K562 (cell line): ENCODE measurements at regions not wholly inside any gene's neighbourhood (a gene's known extent, or its start where the extent isn't known, plus 50 kb on each side); places are given as distances from the start of the nearest gene placed in this dataset.

Source experiments
- ATAC-seq: fragments of 200-7000 bp; cut with Tn5 transposase; 3 replicates; pipeline ENCODE4 v1.9.1; 2020; ENCODE audit warnings: moderate library complexity
- BruUV-seq: library from RNA; stranded (reverse); fragments of 400-500 nt; replicated peaks from 2 replicates; lab custom pipeline; 2021; lab: Mats Ljungman, UMichigan
- CTCF ChIA-PET: fragments of 300-600 bp; formaldehyde crosslinking; extraction: SDS; loops from one replicate; lab custom pipeline; 2021; ENCODE audit warnings: low intra/inter-chr PET ratio; lab: Yijun Ruan, JAX
- POLR2A ChIA-PET: fragments of 300-600, 350-650 bp; sonication (Branson Sonifier 250); formaldehyde crosslinking; extraction: SDS; loops from one replicate; lab custom pipeline; 2021; ENCODE audit warnings: antibody characterized with exemption, inconsistent platforms; lab: Yijun Ruan, JAX
- DNase-seq, 4 experiments: peaks; one replicate each; pipeline versions ENCODE4 v3.0.0 to v3.0.0-alpha.2; 2011 to 2018; ENCODE audit warnings: low spot score in 3 of 4, mixed read lengths in 3 of 4; ENCODE audit errors: extremely low read depth in 1 of 4
- FAIRE-seq: peaks from 2 replicates; lab custom pipeline; 2011; peaks lifted over from hg19 to GRCh38; lab: Jason Lieb, UNC
- H2AFZ ChIP-seq: 2 replicates; pipeline ENCODE4 v1.6.0; 2011; ENCODE audit warnings: low read depth, low read length, control low read depth, inconsistent platforms
- H3K27ac ChIP-seq: fragments of 200-600 bp; 3 replicates; pipeline ENCODE4 v1.8.0; 2011; ENCODE audit warnings: low read depth, mild to moderate bottlenecking, control low read depth, inconsistent platforms, low read length, moderate library complexity, mixed read lengths; ENCODE audit errors: extremely low read depth
- H3K27me3 ChIP-seq, 2 experiments: fragments of 300-600 bp in 1 of 2; 2 replicates in 1 of 2; 3 replicates in 1 of 2; pipeline versions ENCODE4 v1.6.0 to v1.8.0; 2011; ENCODE audit warnings: inconsistent platforms in 2 of 2, low read length in 2 of 2, mild to moderate bottlenecking in 1 of 2, mixed read lengths in 1 of 2, moderate library complexity in 1 of 2; ENCODE audit not compliant: control insufficient read depth in 2 of 2, insufficient read depth in 2 of 2
- H3K36me3 ChIP-seq: fragments of 300-600 bp; 3 replicates; pipeline ENCODE4 v1.8.0; 2011; ENCODE audit warnings: mild to moderate bottlenecking, low read length, inconsistent platforms; ENCODE audit not compliant: control insufficient read depth, insufficient read depth
- H3K4me1 ChIP-seq, 2 experiments: fragments of 200-600 bp in 1 of 2; replicated peaks in 1 of 2; 2 replicates in 1 of 2; 3 replicates in 1 of 2; pipeline versions ENCODE4 v1.5.1 to v1.8.0; 2011; ENCODE audit warnings: inconsistent platforms in 2 of 2, low read length in 2 of 2, mild to moderate bottlenecking in 1 of 2, mixed read lengths in 1 of 2, moderate library complexity in 1 of 2; ENCODE audit not compliant: control insufficient read depth in 2 of 2, insufficient read depth in 2 of 2
- H3K4me2 ChIP-seq: 2 replicates; pipeline ENCODE4 v1.6.1; 2011; ENCODE audit warnings: low read length, control low read depth, inconsistent platforms, mixed read lengths; ENCODE audit not compliant: insufficient read depth
- H3K4me3 ChIP-seq: fragments of 200-600 bp; sonication (generic), shearing (Covaris generic); 2 replicates; pipeline ENCODE4 v1.5.1; 2016; ENCODE audit warnings: control low read depth, inconsistent platforms
- H3K79me2 ChIP-seq: fragments of 200-600 bp; 3 replicates; pipeline ENCODE4 v1.8.0; 2011; ENCODE audit warnings: low read length, inconsistent platforms; ENCODE audit not compliant: control insufficient read depth, insufficient read depth
- H3K9ac ChIP-seq, 2 experiments: 2 replicates each; pipeline versions ENCODE4 v1.6.0 to v1.6.1; 2011; ENCODE audit warnings: low read depth in 2 of 2, low read length in 2 of 2, control low read depth in 1 of 2, inconsistent platforms in 1 of 2, mild to moderate bottlenecking in 1 of 2, mixed read lengths in 1 of 2; ENCODE audit not compliant: insufficient read depth in 1 of 2
- H3K9me1 ChIP-seq: one replicate; pipeline ENCODE4 v1.6.0; 2011; ENCODE audit warnings: inconsistent platforms, mild to moderate bottlenecking, low read length, moderate library complexity; ENCODE audit not compliant: control insufficient read depth, insufficient read depth
- H3K9me3 ChIP-seq: replicated peaks from 2 replicates; pipeline ENCODE4 v1.5.1; 2011; ENCODE audit warnings: low read depth, low read length, inconsistent platforms; ENCODE audit not compliant: control insufficient read depth, insufficient read depth
- H4K20me1 ChIP-seq: replicated peaks from 2 replicates; pipeline ENCODE4 v1.6.1; 2011; ENCODE audit warnings: low read length, inconsistent platforms, mixed read lengths; ENCODE audit not compliant: control insufficient read depth, insufficient read depth
- MCM2 ChIP-seq: fragments of 450-650 bp; IDR thresholded peaks from 2 replicates; pipeline ENCODE4 v1.6.1; 2017; ENCODE audit warnings: low read depth, mild to moderate bottlenecking
- MCM5 ChIP-seq: fragments of 450-650 bp; IDR thresholded peaks from 2 replicates; pipeline ENCODE4 v1.6.1; 2016; ENCODE audit warnings: low read depth
- NFE2L1 ChIP-seq: fragments of 450-650 bp; IDR thresholded peaks from 2 replicates; pipeline ENCODE4 v1.6.1; 2016; ENCODE audit warnings: missing genetic modification characterization, low read depth, mild to moderate bottlenecking, missing compliant biosample characterization, moderate library complexity, borderline replicate concordance
- RBM25 ChIP-seq: fragments of 200-400 bp; formaldehyde crosslinking; IDR thresholded peaks from 2 replicates; pipeline ENCODE4 v1.6.1; 2018; ENCODE audit warnings: low read length, low read depth, moderate library complexity; ENCODE audit not compliant: severe bottlenecking
- YY1 ChIP-seq, 3 experiments: IDR thresholded peaks; 2 replicates each; pipeline ENCODE4 v1.6.1; 2011; ENCODE audit warnings: low read length in 2 of 3, mild to moderate bottlenecking in 2 of 3, moderate library complexity in 2 of 3, borderline replicate concordance in 1 of 3, control low read depth in 1 of 3, low read depth in 1 of 3; ENCODE audit not compliant: insufficient read depth in 3 of 3, insufficient replicate concordance in 2 of 3, control insufficient read depth in 1 of 3, insufficient read length in 1 of 3; ENCODE audit errors: extremely low read depth in 1 of 3
- ZBTB1 ChIP-seq: sonication (generic); formaldehyde crosslinking; IDR thresholded peaks from 2 replicates; pipeline ENCODE4 v1.8.1; 2023; ENCODE audit warnings: missing genetic modification reagents, low read depth, mild to moderate bottlenecking, borderline replicate concordance
- ZNF140 ChIP-seq: fragments of 250-450 bp; sonication (Bioruptor Pico); IDR thresholded peaks from 2 replicates; pipeline ENCODE4 v1.8.0; 2021; ENCODE audit warnings: moderate library complexity, mild to moderate bottlenecking, inconsistent platforms
- ZNF444 ChIP-seq: fragments of 250-450 bp; sonication (Bioruptor Pico); IDR thresholded peaks from 2 replicates; pipeline ENCODE4 v1.4.0; 2020; ENCODE audit warnings: mild to moderate bottlenecking, moderate library complexity
- ZNF79 ChIP-seq: fragments of 250-450 bp; sonication (Bioruptor Pico); IDR thresholded peaks from 2 replicates; pipeline ENCODE4 v1.4.0; 2020; ENCODE audit warnings: low read depth, mild to moderate bottlenecking, moderate library complexity
- WGBS: fragments of 100-300 bp; shearing (Covaris generic); methylation state at CpG from one replicate; pipeline ENCODE4 v1.1.6; 2016; ENCODE audit warnings: low coverage, mixed read lengths; ENCODE audit not compliant: insufficient coverage; ENCODE audit errors: missing lambda C conversion rate; 5-methylcytosine and 5-hydroxymethylcytosine counted together
- in situ Hi-C: fragments of 300-500 bp; cut with MboI; formaldehyde crosslinking; loops from 4 replicates; pipeline ENCODE4 v1.15.0; 2018; ENCODE audit warnings: inconsistent platforms, mixed read lengths
- intact Hi-C: fragments of 100-400 bp; cut with micrococcal nuclease; formaldehyde crosslinking; loops from 2 replicates; pipeline ENCODE4 v1.14.2; 2022
- TF ChIP-seq, protein P1 (sequence below): fragments of 450-650 bp; formaldehyde crosslinking; conservative IDR thresholded peaks from 2 replicates; pipeline ENCODE4 v1.4.0; 2022; ENCODE audit warnings: mild to moderate bottlenecking, missing genetic modification characterization
- TF ChIP-seq, protein P2 (sequence below), 2 experiments: fragments of 250-450 bp in 1 of 2; fragments of 450-650 bp in 1 of 2; sonication (Bioruptor Pico) in 1 of 2; IDR thresholded peaks; 2 replicates each; pipeline versions ENCODE4 v1.6.1 to v1.8.0; 2016 to 2021; ENCODE audit warnings: mild to moderate bottlenecking in 2 of 2, moderate library complexity in 2 of 2, missing compliant biosample characterization in 1 of 2, missing genetic modification characterization in 1 of 2

DNA sequence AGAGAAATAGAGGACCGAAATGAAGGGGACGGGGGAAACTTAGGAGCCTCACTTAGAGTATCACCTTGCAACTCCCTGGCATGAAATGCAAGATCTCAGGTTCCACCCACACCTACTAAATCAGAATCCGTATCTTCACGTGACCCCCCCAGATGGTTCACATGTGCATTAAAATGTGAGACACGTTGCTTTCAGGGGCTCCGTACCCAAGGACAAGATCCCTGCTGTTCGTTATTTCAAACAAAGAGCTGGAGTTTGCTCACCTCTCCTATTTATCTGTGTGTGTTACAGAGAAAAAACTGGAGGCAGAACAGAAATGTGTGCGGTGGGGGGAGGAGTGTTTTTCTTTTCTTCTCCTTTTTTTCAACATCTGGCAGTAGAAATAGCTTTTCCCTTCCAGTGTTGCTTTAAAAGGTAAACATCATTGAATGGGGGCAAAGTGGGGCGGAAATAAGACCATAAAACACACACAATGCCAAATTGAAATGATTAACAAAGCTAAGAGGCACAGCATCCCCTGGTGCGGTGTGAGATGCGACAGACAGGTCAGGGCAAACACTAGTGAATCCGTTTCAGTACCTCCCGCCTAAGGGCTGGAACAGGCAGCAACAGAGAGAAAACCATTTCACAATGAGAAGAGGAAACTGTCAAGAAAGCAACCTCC is 145.4 kb downstream of the SOX9 start:
- no peak overlapping the region for H3K27ac ChIP-seq
- 0% methylated on average over 13 of the region's 13 CpGs for WGBS
- H3K4me1 ChIP-seq = no peaks in the 10 kb centered on the region
- H3K79me2 ChIP-seq = no peaks in the 10 kb centered on the region
- H3K36me3 ChIP-seq = no peaks in the 10 kb centered on the region
- CTCF ChIA-PET = no interaction called here
- H3K27me3 ChIP-seq = no peaks in the 10 kb centered on the region
- in situ Hi-C loops (no loop called here), intact Hi-C loops (no loop called here)
- no peak overlapping the region for H3K4me3 ChIP-seq
- no peak for FAIRE-seq
- H2AFZ ChIP-seq = no peak overlapping the region
- no peaks in the 10 kb centered on the region for H3K9me1 ChIP-seq
- no peak overlapping the region for H3K4me2 ChIP-seq
- no peaks in the 10 kb centered on the region for H3K9me3 ChIP-seq
- no peak for ATAC-seq
- POLR2A ChIA-PET = no interaction called here
- DNase-seq = no peak
- no peak overlapping the region for H3K9ac ChIP-seq
- BruUV-seq = no TSS peak
- TF ChIP-seq, protein P1, sequence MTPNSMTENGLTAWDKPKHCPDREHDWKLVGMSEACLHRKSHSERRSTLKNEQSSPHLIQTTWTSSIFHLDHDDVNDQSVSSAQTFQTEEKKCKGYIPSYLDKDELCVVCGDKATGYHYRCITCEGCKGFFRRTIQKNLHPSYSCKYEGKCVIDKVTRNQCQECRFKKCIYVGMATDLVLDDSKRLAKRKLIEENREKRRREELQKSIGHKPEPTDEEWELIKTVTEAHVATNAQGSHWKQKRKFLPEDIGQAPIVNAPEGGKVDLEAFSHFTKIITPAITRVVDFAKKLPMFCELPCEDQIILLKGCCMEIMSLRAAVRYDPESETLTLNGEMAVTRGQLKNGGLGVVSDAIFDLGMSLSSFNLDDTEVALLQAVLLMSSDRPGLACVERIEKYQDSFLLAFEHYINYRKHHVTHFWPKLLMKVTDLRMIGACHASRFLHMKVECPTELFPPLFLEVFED (CRISPR knock-in tag) = no peak
- no peaks in the 10 kb centered on the region for H4K20me1 ChIP-seq

DNA sequence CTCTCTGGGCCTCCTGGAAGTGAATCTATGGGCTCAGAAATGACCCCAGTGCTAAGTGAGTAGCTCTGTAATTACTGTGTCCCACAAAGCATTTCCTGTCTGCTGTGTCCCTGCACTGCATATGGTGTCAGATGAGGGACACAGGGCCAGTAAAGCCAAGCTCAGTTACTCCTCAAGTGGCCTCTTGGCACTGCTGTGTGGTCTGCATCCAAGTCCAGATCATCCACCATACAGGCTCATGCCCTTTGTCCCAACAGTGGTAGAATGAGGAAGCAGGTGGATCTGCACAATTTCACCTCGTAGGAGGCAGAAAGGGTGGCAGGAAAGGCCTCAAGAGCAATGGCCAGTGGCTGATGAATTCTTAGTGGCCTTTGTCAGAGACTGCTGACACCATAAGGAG is 146.8 kb downstream of the SOX9 start:
- POLR2A ChIA-PET = interaction anchor here (0.6 kb wide), 1 partner anchor 17 kb away, joined by 3 read pairs; no protein-coding TSS in a partner anchor
- H3K4me1 ChIP-seq = no peaks in the 10 kb centered on the region
- no peaks in the 10 kb centered on the region for H3K9me1 ChIP-seq
- no peak overlapping the region for H3K4me3 ChIP-seq
- no peaks in the 10 kb centered on the region for H3K9me3 ChIP-seq
- CTCF ChIA-PET = no interaction called here
- ATAC-seq (no peak), FAIRE-seq (no peak), DNase-seq (no peak)
- no peaks in the 10 kb centered on the region for H4K20me1 ChIP-seq
- in situ Hi-C loops (no loop called here), intact Hi-C loops (no loop called here)
- no peaks in the 10 kb centered on the region for H3K27me3 ChIP-seq
- WGBS = 0% methylated on average over 1 of the region's 1 CpG
- H3K79me2 ChIP-seq = no peaks in the 10 kb centered on the region
- no peaks in the 10 kb centered on the region for H3K36me3 ChIP-seq
- H2AFZ ChIP-seq = no peak overlapping the region
- H3K4me2 ChIP-seq = no peak overlapping the region
- no peak overlapping the region for H3K27ac ChIP-seq
- no peak overlapping the region for H3K9ac ChIP-seq
- no TSS peak for BruUV-seq
- TF ChIP-seq NFE2L1 (no peak), ZNF140 (CRISPR knock-in tag) (no peak), MCM2 (no peak), RBM25 (no peak), ZBTB1 (CRISPR knock-in tag) (no peak), ZNF444 (CRISPR knock-in tag) (no peak), MCM5 (no peak), YY1 (IDR thresholded peaks at IDR 0.05; ENCODE audit: borderline replicate concordance in 1 of 3, control insufficient read depth in 1 of 3, extremely low read depth in 1 of 3, insufficient read depth in 3 of 3, insufficient read length in 1 of 3, insufficient replicate concordance in 2 of 3, low read depth in 1 of 3, low read length in 2 of 3) (no peak), ZNF79 (no peak)
- TF ChIP-seq, protein P2, sequence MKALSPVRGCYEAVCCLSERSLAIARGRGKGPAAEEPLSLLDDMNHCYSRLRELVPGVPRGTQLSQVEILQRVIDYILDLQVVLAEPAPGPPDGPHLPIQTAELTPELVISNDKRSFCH (CRISPR knock-in tag; IDR thresholded peaks at IDR 0.05) = no peak
- TF ChIP-seq, protein P2 (tag; IDR thresholded peaks at IDR 0.05) = no peak
